Brain microvascular endothelial cell (primary cell): ENCODE measurements at regions not wholly inside any gene's neighbourhood (a gene's known extent, or its start where the extent isn't known, plus 50 kb on each side); places are given as distances from the start of the nearest gene placed in this dataset.

ENCODE experiments used
- DNase-seq: peaks from one replicate; pipeline ENCODE4 v3.0.0-alpha.2; 2020
- H3K27ac ChIP-seq: fragments of 250-450 bp; sonication (Bioruptor Pico); 2 replicates; pipeline ENCODE4 v1.5.1; 2020; ENCODE audit warnings: mild to moderate bottlenecking, moderate library complexity
- H3K27me3 ChIP-seq: fragments of 250-450 bp; sonication (Bioruptor Pico); replicated peaks from 2 replicates; pipeline ENCODE4 v1.5.1; 2020; ENCODE audit warnings: mild to moderate bottlenecking
- H3K36me3 ChIP-seq: fragments of 250-450 bp; sonication (Bioruptor Pico); replicated peaks from 2 replicates; pipeline ENCODE4 v1.5.1; 2020; ENCODE audit warnings: mild to moderate bottlenecking
- H3K4me3 ChIP-seq: 2 replicates; pipeline ENCODE4 v1.5.1; 2011; ENCODE audit warnings: low read depth, mild to moderate bottlenecking, control low read depth, low read length, moderate library complexity
- CTCF ChIP-seq: IDR thresholded peaks from 2 replicates; pipeline ENCODE4 v1.5.1; 2011; ENCODE audit warnings: low read depth, mild to moderate bottlenecking, moderate library complexity, low read length, control low read depth, inconsistent platforms; ENCODE audit errors: missing control alignments
- in situ Hi-C: cut with HindIII; loops from 2 replicates; pipeline ENCODE4 v1.10.0; 2017; ENCODE audit warnings: low sequenced_read_pairs, low pct_ligation_motif_present

DNA sequence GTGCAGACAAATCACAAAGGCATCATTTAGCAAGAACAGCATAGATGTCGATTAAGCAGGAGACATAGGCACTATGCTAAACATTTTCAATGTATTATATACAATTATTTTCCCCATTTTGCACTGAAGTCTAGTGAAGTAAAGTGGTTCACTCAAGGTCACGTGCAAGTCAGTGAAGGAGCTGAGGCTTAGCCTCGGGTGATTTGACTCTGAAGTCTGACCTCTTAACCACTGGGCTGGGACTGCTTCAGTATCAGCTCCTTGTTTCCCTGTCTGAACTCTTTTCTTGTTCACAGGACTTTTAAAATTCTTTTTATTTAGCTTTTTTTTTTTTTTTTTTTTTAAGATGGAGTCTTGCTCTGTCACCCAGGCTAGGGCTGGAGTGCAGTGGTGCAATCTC lies 262.7 kb downstream of the DRD1 start:
- TF ChIP-seq CTCF = no peak
- in situ Hi-C loops = no loop called here
- H3K27me3 ChIP-seq = no peaks in the 10 kb centered on the region
- no peak for DNase-seq
- no peak overlapping the region for H3K4me3 ChIP-seq
- no peak overlapping the region for H3K27ac ChIP-seq
- no peaks in the 10 kb centered on the region for H3K36me3 ChIP-seq

- H3K4me3 ChIP-seq = no peak overlapping the region
- no peaks in the 10 kb centered on the region for H3K36me3 ChIP-seq
- H3K27me3 ChIP-seq = no peaks in the 10 kb centered on the region
- TF ChIP-seq CTCF = no peak
- no peak overlapping the region for H3K27ac ChIP-seq
- DNase-seq = no peak
- in situ Hi-C loops = no loop called here
Observed at GRCh38 chr5:175170899-175171298, 273.1 kb downstream of the DRD1 start.

GRCh38 chr5:175168882-175169507 lies 275.0 kb downstream of the DRD1 start:
- no peak overlapping the region for H3K4me3 ChIP-seq
- no peak for DNase-seq
- no peak for TF ChIP-seq CTCF
- H3K27ac ChIP-seq = no peak overlapping the region
- H3K36me3 ChIP-seq = no peaks in the 10 kb centered on the region
- no peaks in the 10 kb centered on the region for H3K27me3 ChIP-seq
- in situ Hi-C loops = no loop called here

GRCh38 chr5:175166026-175166425 lies 278.0 kb downstream of the DRD1 start:
- in situ Hi-C loops = no loop called here
- Histone ChIP-seq H3K4me3 (no peak overlapping the region), H3K36me3 (no peaks in the 10 kb centered on the region), H3K27ac (no peak overlapping the region), H3K27me3 (no peaks in the 10 kb centered on the region)
- no peak for TF ChIP-seq CTCF
- no peak for DNase-seq

- H3K27ac ChIP-seq = no peak overlapping the region
- DNase-seq = no peak
- H3K36me3 ChIP-seq = no peaks in the 10 kb centered on the region
- no peaks in the 10 kb centered on the region for H3K27me3 ChIP-seq
- H3K4me3 ChIP-seq = no peak overlapping the region
- in situ Hi-C loops = no loop called here
- TF ChIP-seq CTCF = no peak
Observed at GRCh38 chr5:175163586-175164275, 280.3 kb downstream of the DRD1 start.
